ENCODE measurements at regions not wholly inside any gene's neighbourhood (a gene's known extent, or its start where the extent isn't known, plus 50 kb on each side); places are given as distances from the start of the nearest gene placed in this dataset.
"Not testable (repeated sequence)": the region's sequence is repeated elsewhere in the genome, so short reads cannot be mapped to it uniquely, and the experiment has no call there.

DNA sequence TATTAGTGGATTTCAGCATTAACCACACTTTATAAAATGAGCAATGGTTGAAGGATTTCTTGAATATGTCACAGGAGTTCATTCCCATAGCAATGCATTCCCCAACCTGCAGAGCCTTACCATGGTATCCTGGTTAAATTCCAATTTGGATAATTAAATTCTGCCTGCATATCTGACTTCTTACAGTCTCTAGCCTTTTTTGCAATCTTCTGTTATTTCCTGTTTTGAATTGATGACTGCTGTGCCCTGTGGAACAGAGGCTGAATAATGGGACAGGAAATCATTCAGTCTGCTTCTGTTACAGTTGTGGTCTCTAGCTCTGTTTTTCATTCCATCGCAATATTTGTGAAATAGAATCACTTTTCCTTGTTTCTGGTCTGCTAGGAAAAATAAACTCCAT lies 1823.9 kb downstream of the PLA2G4A start:
- DNase-seq (ENCODE audit: low read depth in 1 of 2, low spot score in 1 of 2) (no peak), ATAC-seq (no peak), FAIRE-seq (no peak)
- ChIA-PET POLR2A (no interaction called here), CTCF (no interaction called here)
- no peak overlapping the region for H3K27ac ChIP-seq
- no peaks in the 10 kb centered on the region for H3K4me1 ChIP-seq
- WGBS (ENCODE audit: missing lambda C conversion rate), result 76% methylated on average over 1 of the region's 1 CpG
- H3K4me3 ChIP-seq, result no peak overlapping the region
- no peaks in the 10 kb centered on the region for H3K9me3 ChIP-seq
- TF ChIP-seq ZFP36 (IDR thresholded peaks at IDR 0.05; ENCODE audit: borderline replicate concordance, partially characterized antibody) (no peak), BHLHE40 (IDR thresholded peaks at IDR 0.05; ENCODE audit: low read depth, low read length) (no peak)
- H3K4me2 ChIP-seq, result no peak overlapping the region

DNA sequence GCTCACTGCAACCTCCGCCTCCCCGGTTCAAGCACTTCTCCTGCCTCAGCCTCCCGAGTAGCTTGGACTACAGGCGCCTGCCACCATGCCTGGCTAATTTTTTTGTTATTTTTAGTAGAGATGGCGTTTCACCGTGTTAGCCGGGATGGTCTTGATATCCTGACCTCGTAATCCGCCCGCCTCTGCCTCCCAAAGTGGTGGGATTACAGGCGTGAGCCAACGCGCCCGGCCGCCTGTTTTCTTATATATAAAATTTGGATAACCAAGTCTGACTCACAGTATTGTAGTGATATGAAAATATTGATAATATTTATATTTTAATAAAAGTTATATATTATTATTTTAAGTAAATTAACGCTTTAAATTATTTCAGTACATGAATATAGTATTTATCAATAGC lies 1821.7 kb downstream of the BRINP3 start:
- H3K9me3 ChIP-seq; POLR2A ChIA-PET; H3K4me2 ChIP-seq; H3K4me1 ChIP-seq; DNase-seq (ENCODE audit: low read depth in 1 of 2, low spot score in 1 of 2); CTCF ChIA-PET; H3K27ac ChIP-seq; H3K4me3 ChIP-seq; ATAC-seq; FAIRE-seq: not testable (repeated sequence)
- WGBS (ENCODE audit: missing lambda C conversion rate), result 90% methylated on average over 16 of the region's 16 CpGs

- ChIA-PET POLR2A (no interaction called here), CTCF (no interaction called here)
- Histone ChIP-seq H3K4me3 (no peak overlapping the region), H3K4me2 (no peak overlapping the region), H3K27ac (no peak overlapping the region), H3K9me3 (no peaks in the 10 kb centered on the region), H3K4me1 (no peaks in the 10 kb centered on the region)
- no peak for TF ChIP-seq RCOR1 (IDR thresholded peaks at IDR 0.05; ENCODE audit: low read depth, low read length)
- no peak for TF ChIP-seq HES2 (IDR thresholded peaks at IDR 0.05)
- no peak for TF ChIP-seq KDM5A (IDR thresholded peaks at IDR 0.05)
- no peak for TF ChIP-seq CTCF (IDR thresholded peaks at IDR 0.05)
- TF ChIP-seq CHD2 (IDR thresholded peaks at IDR 0.05; ENCODE audit: low read length, partially characterized antibody), result no peak
- no peak for TF ChIP-seq KDM1A (IDR thresholded peaks at IDR 0.05; ENCODE audit: low read depth)
- no peak for TF ChIP-seq HDAC2 (IDR thresholded peaks at IDR 0.05)
- TF ChIP-seq BHLHE40 (IDR thresholded peaks at IDR 0.05; ENCODE audit: low read depth, low read length), result no peak
- no peak for TF ChIP-seq CBX8 (IDR thresholded peaks at IDR 0.05)
- TF ChIP-seq, protein P1, sequence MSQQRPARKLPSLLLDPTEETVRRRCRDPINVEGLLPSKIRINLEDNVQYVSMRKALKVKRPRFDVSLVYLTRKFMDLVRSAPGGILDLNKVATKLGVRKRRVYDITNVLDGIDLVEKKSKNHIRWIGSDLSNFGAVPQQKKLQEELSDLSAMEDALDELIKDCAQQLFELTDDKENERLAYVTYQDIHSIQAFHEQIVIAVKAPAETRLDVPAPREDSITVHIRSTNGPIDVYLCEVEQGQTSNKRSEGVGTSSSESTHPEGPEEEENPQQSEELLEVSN (IDR thresholded peaks at IDR 0.05; ENCODE audit: borderline replicate concordance, low read depth), result no peak
- no peak for DNase-seq (ENCODE audit: low read depth in 1 of 2, low spot score in 1 of 2)
- FAIRE-seq, result no peak
- no peak for ATAC-seq
Measured at GRCh38 chr1:188660572-188660971, 1817.1 kb downstream of the BRINP3 start.

GRCh38 chr1:188665477-188665876 lies 1812.2 kb downstream of the BRINP3 start:
- 57% methylated on average over 4 of the region's 4 CpGs for WGBS (ENCODE audit: missing lambda C conversion rate)
- Histone ChIP-seq H3K4me3 (no peak overlapping the region), H3K27ac (no peak overlapping the region), H3K4me1 (0 out of 3 replicates have a peak, but pooled peaks cover 2% of the 10 kb centered on the region), H3K9me3 (no peaks in the 10 kb centered on the region), H3K4me2 (no peak overlapping the region)
- POLR2A ChIA-PET, result no interaction called here
- ATAC-seq, result no peak
- TF ChIP-seq HOXB5 (CRISPR knock-in tag; IDR thresholded peaks at IDR 0.05) (no peak), RCOR1 (IDR thresholded peaks at IDR 0.05; ENCODE audit: low read depth, low read length) (no peak), MYC (IDR thresholded peaks at IDR 0.05; ENCODE audit: borderline replicate concordance, low read length) (no peak), RARB (CRISPR knock-in tag; IDR thresholded peaks at IDR 0.05) (no peak), MAZ (IDR thresholded peaks at IDR 0.05; ENCODE audit: borderline replicate concordance, low read depth, low read length) (no peak), HES2 (IDR thresholded peaks at IDR 0.05) (no peak), BHLHE40 (IDR thresholded peaks at IDR 0.05; ENCODE audit: low read depth, low read length) (no peak), POLR2A (IDR thresholded peaks at IDR 0.05; ENCODE audit: low read length) (no peak), ELK1 (IDR thresholded peaks at IDR 0.05; ENCODE audit: low read depth, low read length) (no peak)
- TF ChIP-seq, protein P2, sequence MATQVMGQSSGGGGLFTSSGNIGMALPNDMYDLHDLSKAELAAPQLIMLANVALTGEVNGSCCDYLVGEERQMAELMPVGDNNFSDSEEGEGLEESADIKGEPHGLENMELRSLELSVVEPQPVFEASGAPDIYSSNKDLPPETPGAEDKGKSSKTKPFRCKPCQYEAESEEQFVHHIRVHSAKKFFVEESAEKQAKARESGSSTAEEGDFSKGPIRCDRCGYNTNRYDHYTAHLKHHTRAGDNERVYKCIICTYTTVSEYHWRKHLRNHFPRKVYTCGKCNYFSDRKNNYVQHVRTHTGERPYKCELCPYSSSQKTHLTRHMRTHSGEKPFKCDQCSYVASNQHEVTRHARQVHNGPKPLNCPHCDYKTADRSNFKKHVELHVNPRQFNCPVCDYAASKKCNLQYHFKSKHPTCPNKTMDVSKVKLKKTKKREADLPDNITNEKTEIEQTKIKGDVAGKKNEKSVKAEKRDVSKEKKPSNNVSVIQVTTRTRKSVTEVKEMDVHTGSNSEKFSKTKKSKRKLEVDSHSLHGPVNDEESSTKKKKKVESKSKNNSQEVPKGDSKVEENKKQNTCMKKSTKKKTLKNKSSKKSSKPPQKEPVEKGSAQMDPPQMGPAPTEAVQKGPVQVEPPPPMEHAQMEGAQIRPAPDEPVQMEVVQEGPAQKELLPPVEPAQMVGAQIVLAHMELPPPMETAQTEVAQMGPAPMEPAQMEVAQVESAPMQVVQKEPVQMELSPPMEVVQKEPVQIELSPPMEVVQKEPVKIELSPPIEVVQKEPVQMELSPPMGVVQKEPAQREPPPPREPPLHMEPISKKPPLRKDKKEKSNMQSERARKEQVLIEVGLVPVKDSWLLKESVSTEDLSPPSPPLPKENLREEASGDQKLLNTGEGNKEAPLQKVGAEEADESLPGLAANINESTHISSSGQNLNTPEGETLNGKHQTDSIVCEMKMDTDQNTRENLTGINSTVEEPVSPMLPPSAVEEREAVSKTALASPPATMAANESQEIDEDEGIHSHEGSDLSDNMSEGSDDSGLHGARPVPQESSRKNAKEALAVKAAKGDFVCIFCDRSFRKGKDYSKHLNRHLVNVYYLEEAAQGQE (IDR thresholded peaks at IDR 0.05), result no peak
- no peak for FAIRE-seq
- CTCF ChIA-PET, result interaction anchor here (0.7 kb wide), 1 partner anchor 68 kb away, joined by 3 read pairs; no protein-coding TSS in a partner anchor
- DNase-seq (ENCODE audit: low read depth in 1 of 2, low spot score in 1 of 2), result no peak

All from A549 (cell line).